Activated T-helper 1 cell treated with anti-CD3 and anti-CD28 coated beads, Interleukin-2, amount 50 U/mL, for 16 hours (primary cell): ENCODE measurements at regions not wholly inside any gene's neighbourhood (a gene's known extent, or its start where the extent isn't known, plus 50 kb on each side); places are given as distances from the start of the nearest gene placed in this dataset.
"Not testable (repeated sequence)": the region's sequence is repeated elsewhere in the genome, so short reads cannot be mapped to it uniquely, and the experiment has no call there.

Experiments used
- DNase-seq, 2 donors: peaks; one replicate each; pipeline ENCODE4 v3.0.0-alpha.2; 2020; ENCODE audit warnings: low read depth in 1 of 2, low spot score in 1 of 2

- DNase-seq = no peak
Observed at GRCh38 chr15:77897896-77898406, 179.6 kb downstream of the TBC1D2B start.

GRCh38 chr15:77897113-77897895 is 180.2 kb downstream of the TBC1D2B start:
- not testable (repeated sequence) for DNase-seq

GRCh38 chr15:77896147-77897112 is 181.1 kb downstream of the TBC1D2B start:
- DNase-seq = not testable (repeated sequence)

GRCh38 chr15:77895742-77896141 is 181.8 kb downstream of the TBC1D2B start:
- DNase-seq = no peak

GRCh38 chr15:77895145-77895544 is 182.4 kb downstream of the TBC1D2B start:
- not testable (repeated sequence) for DNase-seq

GRCh38 chr15:77893671-77894640 is 183.6 kb downstream of the TBC1D2B start:
- not testable (repeated sequence) for DNase-seq

- DNase-seq = not testable (repeated sequence)
Observed at GRCh38 chr15:77893246-77893645, 184.3 kb downstream of the TBC1D2B start.

GRCh38 chr15:77892335-77892734 is 185.2 kb downstream of the TBC1D2B start:
- no peak for DNase-seq

GRCh38 chr15:77891862-77892261 is 185.6 kb downstream of the TBC1D2B start:
- DNase-seq = not testable (repeated sequence)

- DNase-seq = not testable (repeated sequence)
Observed at GRCh38 chr15:77890911-77891801, 186.4 kb downstream of the TBC1D2B start.

GRCh38 chr15:77889828-77890725 is 187.4 kb downstream of the TBC1D2B start:
- DNase-seq = not testable (repeated sequence)

GRCh38 chr15:77889009-77889806 is 188.3 kb downstream of the TBC1D2B start:
- no peak for DNase-seq

- DNase-seq = not testable (repeated sequence)
Observed at GRCh38 chr15:77887563-77888429, 189.7 kb downstream of the TBC1D2B start.

GRCh38 chr15:77886805-77887448 is 190.6 kb downstream of the TBC1D2B start:
- no peak for DNase-seq

GRCh38 chr15:77885877-77886500 is 191.5 kb downstream of the TBC1D2B start:
- DNase-seq = not testable (repeated sequence)

GRCh38 chr15:77883012-77883411 is 194.5 kb downstream of the TBC1D2B start:
- DNase-seq = not testable (repeated sequence)
